ENCODE measurements at regions not wholly inside any gene's neighbourhood (a gene's known extent, or its start where the extent isn't known, plus 50 kb on each side); places are given as distances from the start of the nearest gene placed in this dataset.

GRCh38 chr6:8238773-8239683 is 136.7 kb upstream of the EEF1E1 start:
- H3K27me3 ChIP-seq: no peaks in the 10 kb centered on the region
- no peaks in the 10 kb centered on the region for H3K36me3 ChIP-seq
- no peaks in the 10 kb centered on the region for H3K4me1 ChIP-seq
- no peak for DNase-seq (ENCODE audit: low spot score in 2 of 2)
- no peak overlapping the region for H3K4me3 ChIP-seq
- TF ChIP-seq POLR2AphosphoS5 (IDR thresholded peaks at IDR 0.05) (no peak), CTCF (IDR thresholded peaks at IDR 0.05) (no peak), POLR2A (IDR thresholded peaks at IDR 0.05) (no peak)
- intact Hi-C loops (cut with DNase I; ENCODE audit: low total_unique reads): no loop called here
- H3K27ac ChIP-seq: no peak overlapping the region
- H3K9me3 ChIP-seq: no peaks in the 10 kb centered on the region

DNA sequence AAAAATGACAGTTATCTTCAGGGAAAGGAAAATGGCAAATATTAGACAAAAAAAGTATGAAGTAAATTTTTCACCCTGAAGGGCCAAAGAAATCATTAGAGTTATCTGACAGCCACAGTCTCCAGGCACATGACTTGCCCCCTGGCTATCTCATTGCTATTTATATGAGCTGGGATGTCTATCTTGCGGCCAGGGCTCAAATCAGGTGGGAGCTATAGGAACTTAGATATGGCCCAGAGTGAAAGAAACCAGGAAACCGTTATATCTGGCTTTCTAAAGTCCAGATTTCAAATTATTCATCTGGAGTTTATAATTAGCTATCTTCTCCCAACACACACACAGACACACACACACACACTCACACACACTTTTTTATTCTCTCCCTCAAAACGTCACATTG is 135.3 kb upstream of the EEF1E1 start:
- DNase-seq (ENCODE audit: low spot score in 2 of 2): no peak
- TF ChIP-seq POLR2A (IDR thresholded peaks at IDR 0.05) (no peak), POLR2AphosphoS5 (IDR thresholded peaks at IDR 0.05) (no peak), CTCF (IDR thresholded peaks at IDR 0.05) (no peak)
- H3K27ac ChIP-seq: no peak overlapping the region
- H3K4me3 ChIP-seq: no peak overlapping the region
- no peaks in the 10 kb centered on the region for H3K9me3 ChIP-seq
- intact Hi-C loops (cut with DNase I; ENCODE audit: low total_unique reads): no loop called here
- H3K36me3 ChIP-seq: no peaks in the 10 kb centered on the region
- H3K27me3 ChIP-seq: no peaks in the 10 kb centered on the region
- no peaks in the 10 kb centered on the region for H3K4me1 ChIP-seq

DNA sequence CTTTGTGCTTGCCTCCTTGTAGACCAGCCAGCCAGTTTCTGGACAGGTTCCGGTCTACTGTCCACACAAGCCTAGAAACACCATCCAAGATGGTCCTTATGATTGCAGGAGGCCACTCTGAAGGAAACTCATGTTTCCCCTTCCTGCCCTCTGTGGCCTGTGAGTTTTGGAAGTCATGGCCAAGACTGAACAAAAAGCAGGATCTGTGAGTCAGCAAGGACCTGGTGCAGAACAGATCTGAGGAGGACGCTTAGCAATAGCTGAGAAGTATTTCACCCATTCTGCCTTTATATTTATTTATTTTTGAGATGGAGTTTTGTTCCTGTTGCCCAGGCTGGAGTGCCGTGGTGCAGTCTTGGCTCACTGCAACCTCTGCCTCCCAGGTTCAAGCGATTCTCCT is 134.6 kb upstream of the EEF1E1 start:
- no peaks in the 10 kb centered on the region for H3K36me3 ChIP-seq
- no peak overlapping the region for H3K27ac ChIP-seq
- intact Hi-C loops (cut with DNase I; ENCODE audit: low total_unique reads): no loop called here
- no peaks in the 10 kb centered on the region for H3K9me3 ChIP-seq
- H3K27me3 ChIP-seq: no peaks in the 10 kb centered on the region
- no peaks in the 10 kb centered on the region for H3K4me1 ChIP-seq
- H3K4me3 ChIP-seq: no peak overlapping the region
- TF ChIP-seq POLR2AphosphoS5 (IDR thresholded peaks at IDR 0.05): no peak
- no peak for TF ChIP-seq POLR2A (IDR thresholded peaks at IDR 0.05)
- TF ChIP-seq CTCF (IDR thresholded peaks at IDR 0.05): no peak
- no peak for DNase-seq (ENCODE audit: low spot score in 2 of 2)

DNA sequence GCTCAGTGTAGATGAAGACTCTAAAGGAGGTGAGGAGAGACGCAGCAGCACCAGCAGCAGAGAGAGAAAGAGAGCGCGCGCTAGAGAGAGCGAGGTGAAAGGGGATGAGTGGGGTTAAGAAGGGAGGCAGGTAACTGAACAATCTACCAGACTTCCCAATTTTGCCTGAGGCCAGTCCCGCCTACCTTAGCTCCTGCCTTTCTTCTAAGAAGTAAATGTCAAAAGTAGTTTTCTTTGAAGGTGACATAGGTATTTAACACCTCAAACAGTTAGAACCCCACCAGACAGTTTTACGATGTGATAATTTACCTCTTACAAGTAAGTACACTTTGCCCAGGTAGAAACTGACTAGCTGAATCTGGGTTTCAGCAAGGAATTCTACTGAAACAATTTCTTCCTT is 132.0 kb upstream of the EEF1E1 start:
- intact Hi-C loops (cut with DNase I; ENCODE audit: low total_unique reads): no loop called here
- Histone ChIP-seq H3K36me3 (no peaks in the 10 kb centered on the region), H3K9me3 (no peaks in the 10 kb centered on the region), H3K4me1 (no peaks in the 10 kb centered on the region), H3K27ac (no peak overlapping the region), H3K27me3 (no peaks in the 10 kb centered on the region), H3K4me3 (no peak overlapping the region)
- no peak for DNase-seq (ENCODE audit: low spot score in 2 of 2)
- TF ChIP-seq CTCF (IDR thresholded peaks at IDR 0.05) (no peak), POLR2A (IDR thresholded peaks at IDR 0.05) (no peak), POLR2AphosphoS5 (IDR thresholded peaks at IDR 0.05) (no peak)

DNA sequence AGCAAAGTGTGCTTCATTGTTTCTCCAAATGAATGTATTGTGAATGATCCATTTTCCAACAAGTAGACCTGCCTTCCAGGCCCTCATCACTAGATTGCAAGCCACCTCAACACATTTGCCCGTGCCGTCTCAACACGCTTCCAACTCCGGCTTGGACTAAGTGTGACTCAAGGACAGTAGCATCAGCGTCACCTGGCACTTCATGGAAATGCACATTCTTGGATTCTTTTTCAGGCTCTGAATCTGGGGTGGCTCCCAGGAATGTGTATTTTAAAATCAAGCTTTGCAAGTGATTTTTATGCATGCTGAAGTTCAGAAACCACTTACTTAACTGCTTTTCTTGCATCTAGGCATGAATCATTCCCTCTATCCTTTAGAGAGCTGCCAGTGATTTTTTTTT is 129.6 kb upstream of the EEF1E1 start:
- TF ChIP-seq POLR2A (IDR thresholded peaks at IDR 0.05) (no peak), CTCF (IDR thresholded peaks at IDR 0.05) (no peak)
- intact Hi-C loops (cut with DNase I; ENCODE audit: low total_unique reads): no loop called here
- Histone ChIP-seq H3K36me3 (no peaks in the 10 kb centered on the region), H3K27me3 (no peaks in the 10 kb centered on the region), H3K27ac (no peak overlapping the region), H3K9me3 (no peaks in the 10 kb centered on the region), H3K4me3 (no peak overlapping the region), H3K4me1 (no peaks in the 10 kb centered on the region)
- no peak for DNase-seq (ENCODE audit: low spot score in 2 of 2)
